HG02885 (cell line): ENCODE measurements at regions not wholly inside any gene's neighbourhood (a gene's known extent, or its start where the extent isn't known, plus 50 kb on each side); places are given as distances from the start of the nearest gene placed in this dataset.
"Not testable (repeated sequence)": the region's sequence is repeated elsewhere in the genome, so short reads cannot be mapped to it uniquely, and the experiment has no call there.

ENCODE experiments used
- ATAC-seq: cut with Tn5 transposase; IDR thresholded peaks from one replicate; pipeline ENCODE4 v1.9.1; 2021; ENCODE audit warnings: mild to moderate bottlenecking; ENCODE audit not compliant: unreplicated experiment, poor library complexity

DNA sequence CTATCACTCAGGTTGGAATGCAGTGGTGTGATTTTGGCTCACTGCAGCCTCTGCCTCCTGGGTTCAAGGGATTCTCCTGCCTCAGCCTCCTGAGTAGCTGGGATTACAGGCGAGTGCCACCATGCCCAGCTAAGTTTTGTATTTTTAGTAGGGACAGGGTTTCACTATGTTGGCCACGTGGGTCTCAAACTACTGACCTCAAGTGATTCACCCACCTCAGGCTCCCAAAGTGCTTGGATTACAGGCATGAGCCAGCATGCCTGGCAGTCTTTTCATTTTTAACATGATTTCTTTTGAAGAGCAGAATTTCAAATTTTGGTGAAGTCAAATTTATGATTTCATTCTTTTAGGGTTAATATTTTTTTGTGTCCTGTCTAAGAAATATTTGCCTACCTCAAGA is 217.4 kb downstream of the BUB3 start:
- not testable (repeated sequence) for ATAC-seq

DNA sequence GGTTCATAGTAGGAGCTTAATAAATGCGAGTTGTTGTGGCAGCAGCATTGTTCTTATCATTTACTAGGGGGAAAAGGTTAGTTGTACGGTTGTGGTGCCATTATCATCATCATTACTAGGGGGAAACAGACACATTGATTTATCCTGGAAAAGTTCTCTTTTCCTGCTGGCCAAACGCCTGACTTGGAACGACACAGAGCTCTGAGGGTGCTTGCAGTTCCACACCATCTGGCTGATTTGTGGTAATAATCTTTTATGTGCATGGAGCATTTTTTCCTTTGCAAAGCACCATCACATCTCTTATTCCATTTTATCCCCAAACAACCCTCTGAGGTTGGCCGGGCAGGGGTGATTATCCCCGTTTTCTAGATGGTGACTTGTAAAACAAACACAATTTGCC is 219.4 kb downstream of the BUB3 start:
- ATAC-seq = no peak

DNA sequence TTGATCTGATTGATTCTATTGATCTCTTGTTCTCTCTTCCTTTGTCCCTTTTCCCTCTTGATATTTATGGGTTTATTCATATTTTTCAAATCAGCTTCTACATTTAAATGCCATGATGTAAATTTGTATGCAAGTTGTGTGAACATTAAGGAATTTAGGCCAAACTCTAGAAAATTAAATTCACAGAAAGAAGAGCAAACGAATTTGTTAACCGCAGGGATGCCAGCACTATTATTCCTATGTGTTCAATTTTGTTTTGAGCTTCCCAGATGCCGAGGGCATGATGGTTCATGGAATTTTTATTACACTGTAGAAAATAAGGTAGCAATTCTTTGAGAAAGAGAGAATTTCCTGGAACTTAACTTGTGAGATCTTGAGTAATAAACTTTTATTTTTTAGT is 220.9 kb downstream of the BUB3 start:
- ATAC-seq = no peak

DNA sequence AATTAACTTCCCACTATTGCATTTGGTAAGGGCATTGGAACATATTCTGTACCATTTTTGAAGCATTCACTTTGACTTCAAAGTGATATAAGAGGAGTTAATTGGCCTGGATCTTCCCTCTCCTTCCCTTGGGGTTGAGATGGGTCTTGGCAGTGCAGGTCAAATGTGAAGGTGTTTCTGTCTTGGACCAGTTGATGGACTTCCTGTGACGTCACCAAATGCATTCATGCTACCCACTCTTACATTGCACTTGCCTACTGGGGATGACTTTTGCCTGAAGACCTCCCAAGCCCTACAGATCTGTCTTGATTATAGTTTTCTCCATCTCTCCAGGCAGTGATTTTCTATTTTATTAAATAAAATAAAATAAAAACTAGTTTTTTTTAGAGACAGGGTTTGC is 221.5 kb downstream of the BUB3 start:
- ATAC-seq = no peak

DNA sequence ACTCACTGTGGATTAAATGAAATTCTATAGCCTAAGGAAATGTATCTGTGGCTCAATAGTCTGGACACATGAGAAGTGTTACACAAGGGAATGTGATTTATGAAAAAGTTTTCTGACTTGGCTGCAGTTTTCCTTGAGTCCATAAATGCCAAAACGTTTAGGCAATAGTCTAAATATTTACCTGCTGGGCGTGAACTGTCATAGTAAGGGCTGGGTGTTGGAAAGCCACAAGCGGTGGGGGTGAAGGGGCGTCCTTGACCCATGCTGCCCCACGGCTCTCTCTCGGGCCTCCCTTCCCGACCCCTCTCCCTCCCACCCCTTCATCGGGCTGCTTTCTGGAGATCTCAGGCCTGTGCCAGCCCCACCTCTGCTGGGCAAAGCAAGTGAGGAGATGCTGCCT is 223.7 kb downstream of the BUB3 start:
- no peak for ATAC-seq

DNA sequence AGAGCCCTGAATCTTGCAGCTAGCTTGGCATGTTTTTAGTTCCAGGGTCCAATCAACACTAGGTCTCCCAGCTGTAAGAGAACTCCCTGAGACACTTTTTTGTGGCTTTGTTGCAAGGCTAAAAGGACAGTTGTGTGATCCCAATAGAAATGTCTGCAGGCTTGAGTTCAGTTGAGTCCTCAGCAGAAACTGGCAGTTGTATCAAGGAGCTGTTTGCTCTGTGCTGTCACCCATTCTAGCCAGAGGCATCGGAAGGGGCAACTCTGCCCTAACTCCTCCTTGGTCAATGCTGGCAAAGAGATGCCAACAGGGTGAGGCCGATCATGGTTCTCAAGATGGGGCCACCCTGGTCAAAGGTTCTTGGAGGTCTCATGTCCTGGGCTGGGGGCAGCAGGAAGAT is 224.1 kb downstream of the BUB3 start:
- ATAC-seq = no peak

DNA sequence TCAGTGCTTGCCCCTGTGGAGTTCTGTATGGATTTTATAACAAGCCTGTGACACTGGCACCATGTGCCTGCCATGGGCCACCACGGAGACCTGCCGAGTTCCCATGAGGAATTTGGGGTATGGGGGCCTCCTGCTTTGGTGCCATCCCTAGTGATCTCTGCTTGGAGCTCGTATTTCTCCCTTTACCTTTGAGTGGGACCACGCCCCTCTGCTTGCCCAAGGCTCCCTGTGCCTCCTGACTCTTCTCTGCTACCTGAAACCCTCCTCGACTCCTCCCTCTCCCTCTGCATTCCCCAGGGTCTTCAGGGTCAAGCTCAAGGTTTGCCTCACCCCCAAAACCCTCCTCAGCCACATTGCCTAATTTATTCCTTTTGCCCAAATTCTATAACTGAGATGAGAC is 225.0 kb downstream of the BUB3 start:
- ATAC-seq = no peak

DNA sequence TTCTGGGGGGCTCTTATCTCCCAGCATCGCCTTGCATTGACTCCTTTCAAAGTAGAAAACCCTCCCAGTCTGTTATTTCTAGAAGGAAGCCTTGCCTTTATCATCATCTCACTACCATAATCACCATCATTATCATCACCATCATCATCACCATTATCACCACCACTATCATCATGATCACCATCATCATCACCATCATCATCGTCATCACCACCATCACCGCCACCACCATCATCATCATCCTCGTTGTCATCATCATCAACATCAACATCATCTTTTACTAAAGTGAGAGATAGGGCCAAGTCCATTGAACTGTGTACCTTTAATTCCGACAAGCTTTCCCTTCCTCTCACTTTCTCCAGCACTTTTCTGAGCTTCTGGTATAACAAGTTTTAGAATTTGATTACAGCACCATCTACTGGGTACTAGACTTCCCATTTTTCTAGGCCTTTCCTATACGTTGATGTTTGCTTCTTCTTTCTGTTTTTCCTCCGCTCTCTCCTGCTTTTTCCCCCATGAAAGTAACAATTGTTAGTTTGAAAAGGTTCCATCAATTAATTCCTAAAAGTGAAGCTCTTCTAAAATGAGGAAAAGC is 226.4 kb downstream of the BUB3 start:
- no peak for ATAC-seq

DNA sequence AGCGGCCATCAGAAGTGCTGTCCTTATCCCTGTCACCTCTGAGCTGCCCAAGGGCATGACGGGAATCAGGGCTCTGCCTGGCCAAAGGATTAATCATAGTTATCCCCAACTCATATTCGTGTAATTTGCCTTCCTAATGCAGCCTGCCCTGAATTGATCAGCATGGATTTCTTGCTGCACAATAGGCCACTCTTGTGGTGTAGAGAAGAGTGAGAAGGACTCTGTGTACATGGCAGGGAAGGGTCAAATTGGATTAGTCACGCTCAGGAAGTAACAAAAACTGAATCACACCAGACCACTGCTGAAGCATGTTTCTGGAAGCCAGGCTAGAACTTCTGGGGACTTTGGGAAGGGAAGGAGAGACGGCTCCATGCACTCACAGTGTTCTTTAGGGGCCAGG is 227.0 kb downstream of the BUB3 start:
- ATAC-seq = no peak

DNA sequence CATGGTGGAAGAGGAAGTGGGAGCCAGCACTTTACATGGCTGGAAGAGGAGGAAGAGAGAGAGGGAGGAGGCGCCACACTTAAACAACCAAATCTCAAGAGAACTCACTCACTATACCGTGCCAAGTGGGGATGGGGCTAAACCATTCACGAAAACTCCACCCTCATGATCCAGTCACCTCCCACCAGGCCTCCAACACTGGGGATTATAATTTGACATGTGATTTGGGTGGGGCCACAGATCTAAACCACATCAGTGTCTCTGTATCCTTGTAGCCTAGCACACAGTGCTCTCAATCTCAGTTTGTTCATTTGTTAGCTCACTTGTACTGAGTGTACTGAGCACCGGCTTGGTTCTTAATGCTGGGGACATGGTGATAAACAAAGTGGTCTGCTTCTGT is 228.3 kb downstream of the BUB3 start:
- ATAC-seq = no peak

DNA sequence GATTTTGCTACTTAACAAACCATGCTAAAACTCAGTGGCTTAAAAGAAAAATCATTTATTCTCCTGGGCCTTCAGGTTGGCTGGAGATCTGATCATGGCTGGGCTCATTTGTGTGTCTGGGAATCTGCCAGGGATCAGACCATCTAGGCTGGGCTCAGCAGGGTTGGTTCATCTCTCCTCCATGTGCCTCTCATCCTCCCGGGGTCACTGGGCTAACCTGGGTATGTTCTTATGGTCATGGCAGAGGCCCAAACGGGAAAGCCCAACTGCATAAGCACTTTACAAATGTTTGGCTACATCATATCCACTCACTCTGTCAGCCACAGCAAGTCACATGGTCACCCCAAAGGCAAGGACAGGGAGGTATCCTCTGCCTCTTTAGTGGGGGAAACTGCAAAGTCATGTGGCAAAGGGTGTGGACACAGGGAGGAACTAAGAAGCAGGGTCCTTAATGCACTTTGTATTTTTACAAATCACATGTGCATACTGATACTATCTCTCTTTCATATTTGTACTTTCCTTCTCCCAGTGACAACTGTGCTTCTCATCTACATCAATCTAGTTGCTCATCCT is 231.4 kb downstream of the BUB3 start:
- ATAC-seq = no peak

DNA sequence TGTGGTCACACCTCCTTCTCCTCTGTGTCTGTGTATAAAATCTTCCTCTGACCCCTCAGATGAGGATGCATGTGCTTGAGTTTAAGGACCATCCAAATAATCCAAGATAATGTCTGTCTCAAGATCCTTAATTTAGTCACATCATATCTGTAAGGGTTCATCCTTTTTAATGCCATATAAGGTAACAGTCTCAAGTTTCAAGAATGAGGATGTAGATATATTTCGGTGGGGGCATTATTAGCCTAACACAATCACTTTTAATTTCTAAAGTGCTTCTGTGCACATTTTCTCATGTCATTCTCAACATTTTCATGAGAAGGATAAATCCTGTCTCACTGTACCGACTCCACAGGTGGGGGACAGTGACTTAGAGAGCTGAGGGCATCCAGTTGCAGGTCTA is 235.3 kb downstream of the BUB3 start:
- no peak for ATAC-seq

DNA sequence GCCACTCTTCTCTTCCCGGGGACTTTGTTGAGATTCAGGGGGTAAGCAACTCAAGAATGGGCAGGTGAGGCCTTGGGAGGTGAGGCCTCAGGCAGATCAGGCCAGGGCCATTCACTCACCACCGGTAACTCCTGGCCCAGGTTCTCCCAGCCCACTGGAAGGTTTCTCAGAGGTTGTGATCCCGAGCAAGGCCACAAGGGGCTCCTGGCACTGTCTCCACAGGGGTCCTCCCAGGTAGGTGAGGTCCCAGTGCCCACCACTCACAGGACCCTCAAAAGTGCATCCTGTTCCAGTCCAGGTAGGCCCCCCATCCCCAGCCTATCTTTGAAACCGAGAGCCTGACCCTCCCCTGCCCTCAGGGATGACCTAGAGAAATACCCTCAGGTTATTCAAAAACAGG is 236.1 kb downstream of the BUB3 start:
- ATAC-seq = no peak

DNA sequence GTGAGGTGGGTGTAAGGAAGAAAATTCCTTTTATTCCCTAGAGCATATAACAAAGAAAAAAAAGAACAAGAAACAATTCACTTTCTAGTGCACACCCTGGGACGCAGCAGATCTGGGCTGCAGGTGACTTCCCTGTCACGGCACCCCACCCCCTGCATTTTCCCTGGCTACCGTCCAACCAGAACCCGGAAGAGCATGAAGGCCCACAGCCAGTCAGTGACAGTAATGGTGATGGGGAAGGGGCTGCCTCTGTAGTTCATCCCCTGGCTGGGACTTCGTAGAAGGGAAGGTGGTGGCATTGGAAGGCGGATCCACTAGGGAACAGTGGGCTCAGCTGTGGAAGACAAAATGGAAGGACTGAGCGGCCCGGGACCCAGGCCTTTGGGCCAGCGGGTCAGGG is 236.7 kb downstream of the BUB3 start:
- ATAC-seq = no peak

DNA sequence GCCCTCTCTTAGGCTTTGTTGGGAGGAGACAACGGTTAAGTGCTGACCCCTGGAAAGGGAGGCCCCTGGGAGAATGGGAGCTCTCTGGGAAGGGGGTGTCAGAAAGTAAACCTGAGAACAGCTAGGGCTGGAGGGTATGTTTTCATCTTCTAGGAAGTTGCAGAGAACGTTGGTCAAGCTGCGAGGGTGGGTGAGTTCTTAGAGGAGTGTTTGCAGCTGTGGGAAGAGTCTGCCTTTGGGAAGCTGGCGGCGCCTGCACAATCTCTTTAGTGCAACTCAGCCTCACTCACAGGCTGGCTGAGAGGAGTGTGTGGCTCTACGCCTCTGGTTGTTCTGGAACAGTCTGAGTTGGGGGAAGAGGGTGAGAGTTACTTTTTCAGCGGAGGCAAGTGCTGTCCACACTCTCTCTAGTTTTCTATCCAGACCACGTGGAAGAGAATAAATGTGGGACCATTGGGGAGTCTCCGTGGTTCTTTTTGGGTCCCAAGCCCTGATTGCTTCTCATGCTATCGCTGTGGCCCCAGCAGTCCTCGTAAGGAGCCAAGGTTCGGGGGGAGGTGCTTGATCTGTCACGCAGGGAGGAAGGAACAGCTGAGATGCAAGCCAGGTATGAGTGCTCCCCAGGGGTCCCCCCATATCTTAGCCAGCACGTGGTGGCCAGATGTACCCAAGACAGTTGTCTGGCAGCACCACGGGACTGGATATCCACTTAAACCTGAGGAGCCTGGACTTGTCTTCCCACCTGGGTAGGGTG is 237.2 kb downstream of the BUB3 start:
- ATAC-seq = peak; percentile 35

DNA sequence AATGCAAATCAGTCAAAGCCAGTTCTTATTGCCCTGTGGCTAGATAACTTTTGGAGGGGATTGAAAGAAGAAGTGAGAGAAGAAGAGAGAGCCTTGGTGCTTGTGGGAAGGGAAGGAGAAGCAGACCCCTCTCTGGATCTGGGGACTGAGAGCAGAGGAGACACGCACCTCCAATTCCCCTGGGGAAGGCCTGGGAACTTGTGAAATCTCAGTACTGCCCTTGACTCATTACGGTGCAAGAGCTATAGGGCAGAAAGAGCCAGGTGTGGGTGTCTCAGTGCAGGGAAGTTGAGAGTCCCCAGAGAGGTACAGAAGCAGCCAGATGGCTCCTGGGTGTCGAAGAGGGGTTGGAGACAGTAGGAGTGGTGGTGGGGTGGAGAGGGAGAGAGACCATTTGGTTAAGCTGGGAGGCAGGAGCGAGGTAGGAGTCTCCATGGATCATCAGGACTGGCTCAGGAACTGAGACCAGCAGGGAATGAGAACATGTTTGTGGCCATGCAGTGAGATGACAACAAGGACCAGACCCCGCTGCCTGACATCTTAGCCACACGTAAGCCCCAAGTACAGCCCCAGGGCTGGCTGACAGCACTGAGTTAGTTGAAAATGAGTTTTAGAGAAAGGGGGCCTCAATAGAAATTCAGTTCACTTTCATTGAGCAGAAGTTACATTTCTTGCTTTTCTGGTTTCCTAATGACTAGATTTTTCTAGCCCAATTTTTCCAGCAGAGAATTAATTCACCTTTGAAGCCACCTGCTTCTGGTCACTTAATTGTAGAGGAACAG is 238.2 kb downstream of the BUB3 start:
- ATAC-seq = peak; percentile 87

DNA sequence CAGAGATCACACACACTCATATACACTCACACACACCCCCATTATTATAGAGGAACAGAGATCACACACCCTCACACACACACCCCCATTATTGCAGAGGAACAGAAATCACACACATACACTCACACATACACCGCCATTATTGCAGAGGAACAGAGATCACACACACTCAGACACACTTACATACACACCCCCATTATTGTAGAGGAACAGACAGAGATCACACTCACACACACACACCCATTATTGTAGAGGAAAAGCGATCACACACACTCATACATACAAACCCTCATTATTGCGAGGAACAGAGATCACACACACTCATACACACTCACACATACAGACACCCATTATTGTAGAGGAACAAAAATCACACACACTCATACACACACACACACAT is 239.0 kb downstream of the BUB3 start:
- no peak for ATAC-seq

DNA sequence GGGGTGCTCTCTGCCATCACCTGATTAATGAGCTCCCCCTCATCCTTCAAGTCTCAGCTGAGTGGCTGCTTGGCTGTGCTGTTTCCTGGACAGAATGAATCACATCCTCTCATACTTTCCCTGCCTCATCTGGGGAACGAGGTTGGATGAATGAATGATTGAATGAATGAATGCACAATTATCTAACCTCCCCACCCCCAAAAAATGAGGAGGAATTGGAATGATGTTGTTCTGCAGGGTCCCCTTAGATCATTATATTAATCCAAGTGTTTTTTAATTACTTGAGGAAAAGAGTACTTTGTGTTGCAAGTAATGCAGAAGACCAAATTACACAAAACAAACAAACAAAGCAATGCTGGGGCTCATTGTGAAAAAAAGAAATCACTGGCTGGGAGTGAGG is 240.2 kb downstream of the BUB3 start:
- no peak for ATAC-seq

DNA sequence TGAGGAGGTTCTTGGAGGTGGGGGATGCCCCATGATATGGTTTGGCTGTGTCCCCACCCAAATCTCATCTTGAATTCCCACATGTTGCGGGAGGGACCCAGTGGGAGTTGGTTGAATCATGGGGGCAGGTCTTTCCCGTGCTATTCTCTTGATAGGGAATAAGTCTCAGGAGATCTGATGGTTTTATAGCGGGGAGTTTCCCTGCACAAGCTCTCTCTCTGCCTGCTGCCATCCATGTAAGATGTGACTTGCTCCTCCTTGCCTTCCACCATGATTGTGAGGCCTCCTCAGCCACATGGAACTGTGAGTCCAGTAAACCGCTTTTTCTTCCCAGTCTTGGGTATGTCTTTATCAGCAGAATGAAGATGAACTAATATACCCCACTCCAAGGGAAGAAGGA is 241.0 kb downstream of the BUB3 start:
- not testable (repeated sequence) for ATAC-seq

DNA sequence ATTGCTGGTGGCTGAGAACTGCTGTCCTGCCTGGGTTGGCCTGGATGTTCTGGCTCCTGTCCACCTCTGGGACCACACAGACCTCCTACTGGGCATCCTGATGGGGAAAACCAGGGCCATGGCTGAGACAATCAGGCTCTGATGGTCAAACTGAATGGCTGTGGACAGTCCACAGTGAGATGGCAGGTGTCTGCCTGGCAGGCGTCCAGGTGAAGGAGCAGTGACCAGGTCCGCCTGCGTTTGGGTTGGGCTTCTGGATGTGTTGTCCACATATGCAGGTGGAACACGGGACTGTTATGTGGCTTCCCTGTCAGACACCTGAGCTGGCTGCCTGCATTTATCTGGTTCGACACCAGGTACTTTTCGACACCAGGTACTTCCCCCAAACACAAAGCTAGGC is 241.7 kb downstream of the BUB3 start:
- no peak for ATAC-seq

DNA sequence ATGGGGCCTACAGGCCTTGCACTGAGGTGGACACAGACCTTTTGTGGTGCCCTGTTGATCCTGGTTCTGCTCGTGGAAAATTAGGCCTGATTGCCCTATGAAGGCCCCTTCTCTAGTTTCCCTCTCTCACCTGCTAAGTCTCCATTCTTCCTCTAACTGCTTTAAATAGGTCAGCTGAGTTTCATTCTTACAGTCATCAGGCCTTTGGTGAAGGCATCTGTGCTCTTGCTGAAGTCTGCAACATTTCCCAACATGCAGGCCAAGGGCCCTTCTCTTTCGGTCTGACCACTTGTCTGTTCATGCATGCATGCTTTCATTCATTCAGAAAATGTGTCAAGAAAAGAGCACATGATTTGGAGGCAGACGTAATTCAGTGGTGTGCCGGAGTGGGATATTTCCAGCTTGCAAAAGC is 244.0 kb downstream of the BUB3 start:
- ATAC-seq = peak; percentile 75
